GM21717 (cell line): ENCODE measurements at regions not wholly inside any gene's neighbourhood (a gene's known extent, or its start where the extent isn't known, plus 50 kb on each side); places are given as distances from the start of the nearest gene placed in this dataset.

Experiments used
- ATAC-seq: cut with Tn5 transposase; IDR thresholded peaks from one replicate; pipeline ENCODE4 v1.9.1; 2021; ENCODE audit warnings: mild to moderate bottlenecking, moderate library complexity; ENCODE audit not compliant: unreplicated experiment

- ATAC-seq = no peak
These were observed 100.7 kb upstream of the INHBA start for GRCh38 chr7:41803569-41803968.

- ATAC-seq = no peak
These were observed 93.4 kb upstream of the INHBA start for GRCh38 chr7:41796331-41796730.

GRCh38 chr7:41795276-41795833, 92.5 kb upstream of the INHBA start:
- no peak for ATAC-seq

GRCh38 chr7:41793556-41793955, 90.7 kb upstream of the INHBA start:
- no peak for ATAC-seq

GRCh38 chr7:41792120-41792519, 89.2 kb upstream of the INHBA start:
- ATAC-seq = no peak

- no peak for ATAC-seq
These were observed 85.7 kb upstream of the INHBA start for GRCh38 chr7:41788556-41788955.

GRCh38 chr7:41787651-41788350, 84.9 kb upstream of the INHBA start:
- no peak for ATAC-seq

- no peak for ATAC-seq
These were observed 84.1 kb upstream of the INHBA start for GRCh38 chr7:41786944-41787343.

- ATAC-seq = no peak
These were observed 83.5 kb upstream of the INHBA start for GRCh38 chr7:41786404-41786803.

GRCh38 chr7:41785840-41786239, 83.0 kb upstream of the INHBA start:
- ATAC-seq = no peak

- ATAC-seq = no peak
These were observed 82.4 kb upstream of the INHBA start for GRCh38 chr7:41785265-41785664.

GRCh38 chr7:41779918-41780317, 77.0 kb upstream of the INHBA start:
- no peak for ATAC-seq

- no peak for ATAC-seq
These were observed 75.2 kb upstream of the INHBA start for GRCh38 chr7:41777894-41778596.

GRCh38 chr7:41774966-41775365, 72.1 kb upstream of the INHBA start:
- no peak for ATAC-seq

GRCh38 chr7:41773756-41774155, 70.9 kb upstream of the INHBA start:
- ATAC-seq = no peak

GRCh38 chr7:41771717-41772116, 68.8 kb upstream of the INHBA start:
- no peak for ATAC-seq

- no peak for ATAC-seq
These were observed 66.3 kb upstream of the INHBA start for GRCh38 chr7:41769162-41769561.

- ATAC-seq = no peak
These were observed 60.7 kb upstream of the INHBA start for GRCh38 chr7:41763626-41764025.

GRCh38 chr7:41762641-41763040, 59.8 kb upstream of the INHBA start:
- ATAC-seq = no peak

GRCh38 chr7:41760293-41760692, 57.4 kb upstream of the INHBA start:
- ATAC-seq = no peak

GRCh38 chr7:41758321-41758720, 55.4 kb upstream of the INHBA start:
- ATAC-seq = no peak

- ATAC-seq = no peak
These were observed 53.8 kb upstream of the INHBA start for GRCh38 chr7:41756650-41757182.
